Astrocyte of the cerebellum (primary cell): ENCODE measurements at regions not wholly inside any gene's neighbourhood (a gene's known extent, or its start where the extent isn't known, plus 50 kb on each side); places are given as distances from the start of the nearest gene placed in this dataset.

ENCODE experiments used
- DNase-seq: peaks from one replicate; pipeline ENCODE4 v3.0.0-alpha.2; 2011; ENCODE audit warnings: low read depth
- H3K4me3 ChIP-seq: 2 replicates; pipeline ENCODE4 v1.5.1; 2011; ENCODE audit warnings: mild to moderate bottlenecking, low read depth, low read length, moderate library complexity
- in situ Hi-C: cut with HindIII; loops from 2 replicates; pipeline ENCODE4 v1.10.0; 2017; ENCODE audit warnings: low sequenced_read_pairs
- TF ChIP-seq, protein P1 (sequence below): IDR thresholded peaks from 2 replicates; pipeline ENCODE4 v1.5.1; 2012; ENCODE audit warnings: low read length, low read depth, moderate library complexity, mild to moderate bottlenecking; ENCODE audit errors: missing control alignments

DNA sequence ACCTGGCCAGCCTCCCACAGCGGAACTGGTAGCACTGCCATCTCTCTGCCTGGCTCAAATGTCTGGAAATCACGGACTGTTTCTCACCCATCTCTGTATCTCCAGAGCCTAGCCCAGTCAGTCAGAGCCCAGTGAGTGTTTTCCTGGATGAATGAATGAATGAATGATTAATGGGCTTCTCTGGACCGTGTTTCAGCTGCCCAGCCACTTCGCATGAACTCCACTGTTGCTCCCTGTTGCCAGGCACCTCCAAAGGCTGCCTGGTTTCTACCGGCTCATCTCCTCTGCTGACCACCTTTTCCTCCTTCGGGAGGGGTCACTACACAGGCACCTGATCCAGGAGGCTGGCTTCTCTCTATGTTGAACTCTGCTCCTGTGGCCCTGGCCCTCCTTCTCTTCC lies 91.0 kb upstream of the SDK2 start:
- DNase-seq: no peak
- no peak overlapping the region for H3K4me3 ChIP-seq
- in situ Hi-C loops: no loop called here
- TF ChIP-seq, protein P1, sequence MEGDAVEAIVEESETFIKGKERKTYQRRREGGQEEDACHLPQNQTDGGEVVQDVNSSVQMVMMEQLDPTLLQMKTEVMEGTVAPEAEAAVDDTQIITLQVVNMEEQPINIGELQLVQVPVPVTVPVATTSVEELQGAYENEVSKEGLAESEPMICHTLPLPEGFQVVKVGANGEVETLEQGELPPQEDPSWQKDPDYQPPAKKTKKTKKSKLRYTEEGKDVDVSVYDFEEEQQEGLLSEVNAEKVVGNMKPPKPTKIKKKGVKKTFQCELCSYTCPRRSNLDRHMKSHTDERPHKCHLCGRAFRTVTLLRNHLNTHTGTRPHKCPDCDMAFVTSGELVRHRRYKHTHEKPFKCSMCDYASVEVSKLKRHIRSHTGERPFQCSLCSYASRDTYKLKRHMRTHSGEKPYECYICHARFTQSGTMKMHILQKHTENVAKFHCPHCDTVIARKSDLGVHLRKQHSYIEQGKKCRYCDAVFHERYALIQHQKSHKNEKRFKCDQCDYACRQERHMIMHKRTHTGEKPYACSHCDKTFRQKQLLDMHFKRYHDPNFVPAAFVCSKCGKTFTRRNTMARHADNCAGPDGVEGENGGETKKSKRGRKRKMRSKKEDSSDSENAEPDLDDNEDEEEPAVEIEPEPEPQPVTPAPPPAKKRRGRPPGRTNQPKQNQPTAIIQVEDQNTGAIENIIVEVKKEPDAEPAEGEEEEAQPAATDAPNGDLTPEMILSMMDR: no peak

DNA sequence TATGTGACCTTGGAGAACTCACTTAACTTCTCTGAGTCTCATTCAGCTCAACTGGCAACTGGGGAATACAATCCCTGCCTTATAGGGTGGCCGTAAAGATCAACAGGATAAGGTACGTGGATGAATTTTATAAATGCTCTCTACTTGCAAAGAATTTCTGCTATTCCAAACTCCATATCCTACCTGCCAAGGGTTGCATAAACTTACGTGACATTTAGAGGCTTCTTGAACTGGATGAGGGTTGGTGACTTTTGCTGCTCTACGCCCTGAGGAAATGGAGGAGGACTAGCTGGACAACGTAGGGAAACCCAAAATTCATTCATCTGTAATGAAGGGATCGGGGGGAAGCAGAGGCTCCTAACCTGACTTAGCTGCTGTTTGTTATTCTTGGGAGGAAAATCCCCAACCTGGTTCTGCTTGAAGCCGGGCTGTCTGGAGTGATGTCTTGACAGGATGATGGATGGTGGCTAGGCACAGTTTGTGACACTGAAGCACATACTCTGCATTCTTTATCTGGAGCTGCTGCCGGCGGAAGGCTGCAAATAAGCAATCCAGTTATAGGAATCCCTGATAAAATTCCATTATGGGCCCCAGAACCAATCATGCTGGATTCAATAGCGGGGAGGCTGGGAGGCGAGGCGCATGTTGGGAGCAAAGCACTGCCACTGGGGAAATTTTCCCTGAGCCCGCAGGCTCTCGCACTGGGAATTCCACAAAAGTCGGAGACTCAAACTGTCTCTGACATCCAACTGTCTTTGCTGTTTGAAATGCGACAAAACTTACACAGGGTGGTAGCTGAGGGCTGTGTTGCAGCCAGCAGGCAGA lies 94.7 kb upstream of the SDK2 start:
- H3K4me3 ChIP-seq: no peak overlapping the region
- TF ChIP-seq, protein P1: no peak
- in situ Hi-C loops: no loop called here
- no peak for DNase-seq

DNA sequence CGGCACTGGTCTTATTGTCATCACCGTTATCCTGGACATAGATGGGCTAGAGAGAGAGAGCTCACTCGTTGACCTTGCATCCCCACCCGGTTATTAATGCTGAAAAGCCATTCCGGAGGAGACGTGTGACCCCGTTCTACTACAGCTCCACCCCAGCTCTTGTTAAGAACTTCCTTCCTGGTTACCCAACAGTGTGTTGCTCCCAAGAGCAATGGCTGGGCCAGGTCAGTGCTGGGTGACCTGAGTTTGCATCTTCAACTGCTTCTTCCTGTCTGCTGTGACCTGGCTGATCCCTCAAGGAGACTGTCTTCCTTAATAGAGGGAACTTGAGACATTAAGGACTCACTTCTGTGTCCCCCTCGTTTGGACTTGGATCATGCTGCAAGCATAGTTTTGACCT lies 96.1 kb upstream of the SDK2 start:
- H3K4me3 ChIP-seq: no peak overlapping the region
- TF ChIP-seq, protein P1: no peak
- in situ Hi-C loops: no loop called here
- no peak for DNase-seq

DNA sequence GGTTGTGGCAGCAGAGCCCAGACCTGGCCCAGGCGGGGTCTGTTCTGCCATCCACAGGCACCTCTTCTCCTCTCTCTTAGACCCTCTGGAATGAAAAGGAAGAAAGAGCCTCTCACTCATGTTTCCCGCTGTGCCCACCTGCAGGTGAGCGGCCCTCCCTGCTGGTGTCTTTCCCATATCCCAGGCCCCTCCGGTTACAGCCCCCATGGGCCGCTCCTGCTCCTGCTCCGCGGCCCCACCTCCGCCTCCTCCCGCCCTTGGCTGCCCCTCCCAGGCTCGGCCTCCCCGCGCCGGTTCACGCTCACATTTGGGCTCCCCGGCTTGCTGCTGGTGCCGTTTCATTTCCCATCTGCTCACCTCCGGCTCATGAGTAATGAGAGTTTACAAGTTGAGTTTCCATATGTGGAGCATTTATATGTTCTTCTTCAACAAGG lies 98.7 kb upstream of the SDK2 start:
- in situ Hi-C loops: no loop called here
- DNase-seq: no peak
- H3K4me3 ChIP-seq: no peak overlapping the region
- TF ChIP-seq, protein P1: no peak

DNA sequence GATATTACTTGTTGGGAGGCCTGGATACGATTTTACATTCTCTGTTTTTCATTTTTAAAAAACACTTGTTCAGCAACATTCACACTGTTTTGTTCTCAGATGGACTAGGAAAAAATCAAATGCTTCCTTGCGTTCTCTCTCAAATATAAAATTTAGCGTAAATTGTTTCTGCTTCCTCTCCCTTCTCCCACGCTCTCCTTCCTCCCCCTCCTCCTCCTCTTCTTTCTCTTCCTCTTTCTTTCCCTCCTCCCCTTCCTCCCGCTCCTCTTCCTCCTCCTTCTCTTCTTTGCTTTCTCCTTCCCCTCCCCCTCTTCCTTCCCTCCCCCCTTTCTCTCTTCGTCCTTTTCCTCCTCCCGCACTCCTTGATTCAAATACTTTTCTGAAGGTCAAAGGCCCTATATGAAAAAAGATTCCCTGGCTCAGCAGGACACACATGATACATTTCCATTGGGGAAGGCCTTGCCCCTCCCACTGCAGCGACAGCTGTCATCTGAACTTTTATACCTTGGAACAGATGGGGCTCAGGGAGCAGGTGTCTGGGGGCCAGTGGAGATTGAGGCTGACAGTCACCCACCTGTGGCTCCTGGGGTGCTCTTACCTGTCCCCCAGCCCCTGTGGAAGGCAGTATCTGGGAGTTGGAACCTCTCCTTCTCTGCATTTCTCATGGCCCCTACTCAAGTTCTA lies 99.4 kb upstream of the SDK2 start:
- in situ Hi-C loops: no loop called here
- no peak overlapping the region for H3K4me3 ChIP-seq
- TF ChIP-seq, protein P1: no peak
- no peak for DNase-seq

DNA sequence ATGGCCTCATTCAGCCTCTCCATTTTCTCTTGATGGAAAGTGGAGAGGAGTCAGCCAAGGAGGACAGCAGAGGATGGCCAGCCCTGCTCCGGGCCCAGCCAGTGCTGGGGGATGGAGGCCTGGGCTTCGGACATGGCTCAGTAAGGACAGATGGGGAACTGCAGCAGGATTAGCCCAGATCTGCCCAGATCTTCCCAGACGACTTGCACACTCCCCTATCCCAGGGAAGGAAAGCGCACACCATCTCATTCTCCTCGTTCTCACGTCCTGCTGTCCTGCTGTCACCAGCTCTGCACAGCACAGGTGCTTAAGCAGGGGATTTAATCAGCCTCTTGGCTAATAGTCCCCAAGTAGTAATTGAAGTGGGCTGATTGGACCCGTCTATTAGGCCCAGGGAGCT lies 100.2 kb upstream of the SDK2 start:
- TF ChIP-seq, protein P1: no peak
- in situ Hi-C loops: no loop called here
- DNase-seq: no peak
- H3K4me3 ChIP-seq: no peak overlapping the region
